ENCODE measurements at regions not wholly inside any gene's neighbourhood (a gene's known extent, or its start where the extent isn't known, plus 50 kb on each side); places are given as distances from the start of the nearest gene placed in this dataset.

DNA sequence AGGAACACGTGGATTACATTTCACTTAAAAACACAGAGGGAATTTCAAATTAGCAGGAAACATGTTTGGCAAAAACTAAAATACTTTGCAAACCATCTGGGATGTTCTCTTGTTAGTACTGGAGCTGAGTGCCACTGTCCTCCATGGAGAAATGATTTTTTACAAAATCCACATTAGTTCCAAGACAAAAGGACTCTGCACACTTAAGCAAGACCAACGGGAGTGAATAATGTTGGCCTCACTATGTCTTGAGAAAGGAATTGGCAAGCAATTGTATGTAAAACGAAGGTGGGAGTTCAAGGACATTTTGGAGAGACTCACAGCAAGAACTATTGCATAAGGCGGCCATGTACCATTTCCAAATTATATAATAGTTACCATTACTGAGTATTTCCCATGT is 547.5 kb downstream of the EBF1 start:
- no peaks in the 10 kb centered on the region for H3K9me3 ChIP-seq
- H3K4me1 ChIP-seq (ENCODE audit: control insufficient read depth in 1 of 2, low read depth in 2 of 2): peaks cover 0 to 5% of the 10 kb centered on the region in 2 donors
- DNase-seq (ENCODE audit: low spot score) (no peak), ATAC-seq (ENCODE audit: insufficient number of reproducible peaks, low FRiP score, low read depth) (no peak)
- no peak overlapping the region for H3K27ac ChIP-seq
- no peak overlapping the region for H3K4me3 ChIP-seq
- TF ChIP-seq, protein P1, sequence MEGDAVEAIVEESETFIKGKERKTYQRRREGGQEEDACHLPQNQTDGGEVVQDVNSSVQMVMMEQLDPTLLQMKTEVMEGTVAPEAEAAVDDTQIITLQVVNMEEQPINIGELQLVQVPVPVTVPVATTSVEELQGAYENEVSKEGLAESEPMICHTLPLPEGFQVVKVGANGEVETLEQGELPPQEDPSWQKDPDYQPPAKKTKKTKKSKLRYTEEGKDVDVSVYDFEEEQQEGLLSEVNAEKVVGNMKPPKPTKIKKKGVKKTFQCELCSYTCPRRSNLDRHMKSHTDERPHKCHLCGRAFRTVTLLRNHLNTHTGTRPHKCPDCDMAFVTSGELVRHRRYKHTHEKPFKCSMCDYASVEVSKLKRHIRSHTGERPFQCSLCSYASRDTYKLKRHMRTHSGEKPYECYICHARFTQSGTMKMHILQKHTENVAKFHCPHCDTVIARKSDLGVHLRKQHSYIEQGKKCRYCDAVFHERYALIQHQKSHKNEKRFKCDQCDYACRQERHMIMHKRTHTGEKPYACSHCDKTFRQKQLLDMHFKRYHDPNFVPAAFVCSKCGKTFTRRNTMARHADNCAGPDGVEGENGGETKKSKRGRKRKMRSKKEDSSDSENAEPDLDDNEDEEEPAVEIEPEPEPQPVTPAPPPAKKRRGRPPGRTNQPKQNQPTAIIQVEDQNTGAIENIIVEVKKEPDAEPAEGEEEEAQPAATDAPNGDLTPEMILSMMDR (IDR thresholded peaks at IDR 0.05): no peak
- H3K36me3 ChIP-seq: no peaks in the 10 kb centered on the region
- no peaks in the 10 kb centered on the region for H3K27me3 ChIP-seq (replicated peaks; ENCODE audit: insufficient read depth)

DNA sequence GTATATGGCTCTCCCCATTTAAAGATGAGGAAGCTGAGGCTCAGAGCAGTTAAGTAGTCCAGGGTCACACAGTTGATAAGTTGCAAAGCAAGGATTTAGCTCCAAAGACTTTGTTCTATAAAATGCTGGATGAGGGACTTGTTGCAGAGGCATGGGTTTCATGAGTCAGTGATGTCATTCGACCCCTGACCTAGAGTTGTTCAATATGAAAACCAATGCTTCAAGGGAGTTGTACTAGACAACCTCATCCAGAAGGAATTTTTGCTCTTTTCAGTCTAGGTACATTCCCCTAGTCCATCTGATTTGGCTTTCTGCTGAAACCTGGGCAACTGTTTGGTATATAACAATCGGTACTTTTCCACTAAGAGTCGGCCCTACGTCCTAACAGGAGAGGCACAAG is 550.4 kb downstream of the EBF1 start:
- H3K4me1 ChIP-seq (ENCODE audit: control insufficient read depth in 1 of 2, low read depth in 2 of 2): peaks cover 0 to 5% of the 10 kb centered on the region in 2 donors
- H3K27ac ChIP-seq: no peak overlapping the region
- no peaks in the 10 kb centered on the region for H3K36me3 ChIP-seq
- no peak for ATAC-seq (ENCODE audit: insufficient number of reproducible peaks, low FRiP score, low read depth)
- TF ChIP-seq, protein P1 (IDR thresholded peaks at IDR 0.05): no peak
- H3K9me3 ChIP-seq: no peaks in the 10 kb centered on the region
- DNase-seq (ENCODE audit: low spot score): no peak
- no peaks in the 10 kb centered on the region for H3K27me3 ChIP-seq (replicated peaks; ENCODE audit: insufficient read depth)
- H3K4me3 ChIP-seq: no peak overlapping the region

DNA sequence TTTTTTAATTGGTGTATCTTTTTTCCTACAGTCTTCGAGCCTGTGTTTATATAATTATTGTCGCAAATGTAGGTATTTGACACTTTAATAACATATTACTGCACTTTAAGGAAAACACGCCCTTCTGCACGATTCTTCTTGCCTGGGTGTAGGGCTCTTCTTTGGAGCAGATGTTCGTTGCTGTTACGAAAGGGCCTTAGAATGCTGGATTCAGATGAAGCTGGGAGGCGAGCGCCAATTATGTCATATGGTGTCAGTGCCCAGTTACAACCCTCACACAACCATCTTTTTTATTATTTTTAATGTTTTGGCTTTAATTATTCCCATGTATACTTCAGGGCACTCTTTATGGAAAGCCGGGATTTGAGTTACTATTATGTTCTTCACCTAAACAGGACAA is 553.0 kb downstream of the EBF1 start:
- no peak for ATAC-seq (ENCODE audit: insufficient number of reproducible peaks, low FRiP score, low read depth)
- no peak for DNase-seq (ENCODE audit: low spot score)
- H3K27ac ChIP-seq: no peak overlapping the region

DNA sequence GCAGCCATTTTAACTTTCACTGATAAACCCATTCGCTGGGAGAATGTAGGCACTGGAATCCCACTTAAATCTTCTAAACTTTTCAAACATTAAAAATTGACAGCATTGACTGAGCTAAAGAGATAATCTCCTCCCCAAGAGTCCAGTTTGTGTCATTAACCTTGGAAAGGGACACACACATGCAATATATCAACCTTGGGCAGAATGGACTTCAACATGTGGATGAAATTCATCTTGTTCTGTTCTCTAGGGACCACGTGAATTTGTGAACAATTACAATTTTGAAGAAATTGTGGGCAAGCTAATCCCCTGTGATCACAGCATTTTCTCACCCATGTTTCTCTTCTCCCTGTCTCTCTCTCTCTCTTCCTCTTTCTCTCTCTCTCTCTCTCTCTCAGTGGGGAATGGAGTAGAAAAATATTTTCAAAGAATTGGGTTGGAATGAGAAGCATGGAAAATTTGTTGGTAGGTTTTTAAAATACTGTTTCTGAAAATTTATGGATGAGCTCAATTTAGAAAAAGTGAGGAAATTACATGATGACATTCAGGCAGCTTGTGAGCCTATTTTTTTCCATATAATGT is 553.7 kb downstream of the EBF1 start:
- H3K9me3 ChIP-seq: no peaks in the 10 kb centered on the region
- no peaks in the 10 kb centered on the region for H3K4me1 ChIP-seq (ENCODE audit: control insufficient read depth in 1 of 2, low read depth in 2 of 2)
- no peaks in the 10 kb centered on the region for H3K27me3 ChIP-seq (replicated peaks; ENCODE audit: insufficient read depth)
- no peak for ATAC-seq (ENCODE audit: insufficient number of reproducible peaks, low FRiP score, low read depth)
- no peaks in the 10 kb centered on the region for H3K36me3 ChIP-seq
- no peak overlapping the region for H3K27ac ChIP-seq
- TF ChIP-seq, protein P1 (IDR thresholded peaks at IDR 0.05): no peak
- DNase-seq (ENCODE audit: low spot score): no peak
- no peak overlapping the region for H3K4me3 ChIP-seq

More for the DNA sequence above, 553.0 kb downstream of the EBF1 start:
- no peaks in the 10 kb centered on the region for H3K36me3 ChIP-seq
- H3K4me3 ChIP-seq: no peak overlapping the region
- no peaks in the 10 kb centered on the region for H3K4me1 ChIP-seq (ENCODE audit: control insufficient read depth in 1 of 2, low read depth in 2 of 2)
- H3K27me3 ChIP-seq (replicated peaks; ENCODE audit: insufficient read depth): no peaks in the 10 kb centered on the region
- H3K9me3 ChIP-seq: no peaks in the 10 kb centered on the region
- TF ChIP-seq, protein P1 (IDR thresholded peaks at IDR 0.05): no peak

- Histone ChIP-seq H3K27me3 (replicated peaks; ENCODE audit: insufficient read depth) (no peaks in the 10 kb centered on the region), H3K9me3 (no peaks in the 10 kb centered on the region), H3K4me1 (ENCODE audit: control insufficient read depth in 1 of 2, low read depth in 2 of 2) (no peaks in the 10 kb centered on the region), H3K36me3 (no peaks in the 10 kb centered on the region), H3K27ac (no peak overlapping the region), H3K4me3 (no peak overlapping the region)
- no peak for DNase-seq (ENCODE audit: low spot score)
- TF ChIP-seq, protein P1 (IDR thresholded peaks at IDR 0.05): no peak
- ATAC-seq (ENCODE audit: insufficient number of reproducible peaks, low FRiP score, low read depth): no peak
These were observed 555.1 kb downstream of the EBF1 start for GRCh38 chr5:158544388-158545339.
